OCI-LY3 (cell line): ENCODE measurements at regions not wholly inside any gene's neighbourhood (a gene's known extent, or its start where the extent isn't known, plus 50 kb on each side); places are given as distances from the start of the nearest gene placed in this dataset.

Experiments
- CTCF ChIP-seq: fragments of 200-600, 300-600 bp; sonication (generic); IDR thresholded peaks from 2 replicates; pipeline ENCODE4 v1.5.1; 2014; ENCODE audit warnings: antibody characterized with exemption, low read length, low read depth
- EZH2phosphoT487 ChIP-seq: fragments of 200-600 bp; shearing (Covaris generic); IDR thresholded peaks from 2 replicates; pipeline ENCODE4 v1.6.1; 2018; ENCODE audit warnings: antibody characterized with exemption, mixed run types, low read depth

- TF ChIP-seq CTCF (no peak), EZH2phosphoT487 (no peak)
These were observed 78.4 kb upstream of the TSPAN8 start for GRCh38 chr12:71236133-71236660.
